ENCODE measurements at regions not wholly inside any gene's neighbourhood (a gene's known extent, or its start where the extent isn't known, plus 50 kb on each side); places are given as distances from the start of the nearest gene placed in this dataset.

- TF ChIP-seq CHD7 (IDR thresholded peaks at IDR 0.05; ENCODE audit: insufficient replicate concordance, low read length) = no peak
- TF ChIP-seq SIN3A (conservative IDR thresholded peaks at IDR 0.05 in 1 of 2, IDR thresholded peaks at IDR 0.05 in 1 of 2; ENCODE audit: low read depth in 1 of 2, low read length in 2 of 2) = no peak
Measured at GRCh38 chr5:136482206-136482605, 116.9 kb upstream of the TRPC7 start (continued).

Data from H1 (cell line).